ENCODE measurements at regions not wholly inside any gene's neighbourhood (a gene's known extent, or its start where the extent isn't known, plus 50 kb on each side); places are given as distances from the start of the nearest gene placed in this dataset.

DNA sequence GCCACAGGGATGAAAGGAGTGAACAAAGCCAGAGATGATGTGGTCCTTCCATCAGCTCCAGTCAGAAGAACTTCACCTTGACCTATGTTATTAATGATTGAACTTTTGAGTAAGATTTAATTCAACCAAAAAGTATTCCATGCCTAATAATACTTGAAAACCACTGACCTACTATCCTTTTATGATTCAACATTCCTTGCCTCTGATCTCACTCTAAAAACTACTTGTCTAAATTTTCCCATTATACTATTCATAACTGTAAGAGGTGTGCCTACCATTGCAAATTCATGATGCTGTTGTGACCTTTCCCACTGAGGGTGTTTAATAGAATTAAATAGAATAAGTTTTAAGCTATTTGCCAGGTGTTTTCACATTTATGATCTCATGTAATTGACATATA is 164.7 kb upstream of the GUCY1A2 start:
- TF ChIP-seq, protein P1, sequence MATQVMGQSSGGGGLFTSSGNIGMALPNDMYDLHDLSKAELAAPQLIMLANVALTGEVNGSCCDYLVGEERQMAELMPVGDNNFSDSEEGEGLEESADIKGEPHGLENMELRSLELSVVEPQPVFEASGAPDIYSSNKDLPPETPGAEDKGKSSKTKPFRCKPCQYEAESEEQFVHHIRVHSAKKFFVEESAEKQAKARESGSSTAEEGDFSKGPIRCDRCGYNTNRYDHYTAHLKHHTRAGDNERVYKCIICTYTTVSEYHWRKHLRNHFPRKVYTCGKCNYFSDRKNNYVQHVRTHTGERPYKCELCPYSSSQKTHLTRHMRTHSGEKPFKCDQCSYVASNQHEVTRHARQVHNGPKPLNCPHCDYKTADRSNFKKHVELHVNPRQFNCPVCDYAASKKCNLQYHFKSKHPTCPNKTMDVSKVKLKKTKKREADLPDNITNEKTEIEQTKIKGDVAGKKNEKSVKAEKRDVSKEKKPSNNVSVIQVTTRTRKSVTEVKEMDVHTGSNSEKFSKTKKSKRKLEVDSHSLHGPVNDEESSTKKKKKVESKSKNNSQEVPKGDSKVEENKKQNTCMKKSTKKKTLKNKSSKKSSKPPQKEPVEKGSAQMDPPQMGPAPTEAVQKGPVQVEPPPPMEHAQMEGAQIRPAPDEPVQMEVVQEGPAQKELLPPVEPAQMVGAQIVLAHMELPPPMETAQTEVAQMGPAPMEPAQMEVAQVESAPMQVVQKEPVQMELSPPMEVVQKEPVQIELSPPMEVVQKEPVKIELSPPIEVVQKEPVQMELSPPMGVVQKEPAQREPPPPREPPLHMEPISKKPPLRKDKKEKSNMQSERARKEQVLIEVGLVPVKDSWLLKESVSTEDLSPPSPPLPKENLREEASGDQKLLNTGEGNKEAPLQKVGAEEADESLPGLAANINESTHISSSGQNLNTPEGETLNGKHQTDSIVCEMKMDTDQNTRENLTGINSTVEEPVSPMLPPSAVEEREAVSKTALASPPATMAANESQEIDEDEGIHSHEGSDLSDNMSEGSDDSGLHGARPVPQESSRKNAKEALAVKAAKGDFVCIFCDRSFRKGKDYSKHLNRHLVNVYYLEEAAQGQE (IDR thresholded peaks at IDR 0.05; ENCODE audit: low read depth), result no peak
- TF ChIP-seq POLR2A (IDR thresholded peaks at IDR 0.05; ENCODE audit: borderline replicate concordance, extremely low read depth, insufficient read depth, insufficient read length) (no peak), SIN3A (IDR thresholded peaks at IDR 0.05; ENCODE audit: low read depth) (no peak), EZH2 (IDR thresholded peaks at IDR 0.05) (no peak), TCF7L2 (IDR thresholded peaks at IDR 0.05; ENCODE audit: borderline replicate concordance, extremely low read depth, insufficient read depth, insufficient read length) (no peak)
- TF ChIP-seq, protein P2, sequence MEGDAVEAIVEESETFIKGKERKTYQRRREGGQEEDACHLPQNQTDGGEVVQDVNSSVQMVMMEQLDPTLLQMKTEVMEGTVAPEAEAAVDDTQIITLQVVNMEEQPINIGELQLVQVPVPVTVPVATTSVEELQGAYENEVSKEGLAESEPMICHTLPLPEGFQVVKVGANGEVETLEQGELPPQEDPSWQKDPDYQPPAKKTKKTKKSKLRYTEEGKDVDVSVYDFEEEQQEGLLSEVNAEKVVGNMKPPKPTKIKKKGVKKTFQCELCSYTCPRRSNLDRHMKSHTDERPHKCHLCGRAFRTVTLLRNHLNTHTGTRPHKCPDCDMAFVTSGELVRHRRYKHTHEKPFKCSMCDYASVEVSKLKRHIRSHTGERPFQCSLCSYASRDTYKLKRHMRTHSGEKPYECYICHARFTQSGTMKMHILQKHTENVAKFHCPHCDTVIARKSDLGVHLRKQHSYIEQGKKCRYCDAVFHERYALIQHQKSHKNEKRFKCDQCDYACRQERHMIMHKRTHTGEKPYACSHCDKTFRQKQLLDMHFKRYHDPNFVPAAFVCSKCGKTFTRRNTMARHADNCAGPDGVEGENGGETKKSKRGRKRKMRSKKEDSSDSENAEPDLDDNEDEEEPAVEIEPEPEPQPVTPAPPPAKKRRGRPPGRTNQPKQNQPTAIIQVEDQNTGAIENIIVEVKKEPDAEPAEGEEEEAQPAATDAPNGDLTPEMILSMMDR (IDR thresholded peaks at IDR 0.05 in 2 of 3, conservative IDR thresholded peaks at IDR 0.05 in 1 of 3; ENCODE audit: borderline replicate concordance in 1 of 3, insufficient read depth in 1 of 3, low read depth in 2 of 3, low read length in 2 of 3), result no peak
